ENCODE measurements at regions not wholly inside any gene's neighbourhood (a gene's known extent, or its start where the extent isn't known, plus 50 kb on each side); places are given as distances from the start of the nearest gene placed in this dataset.

DNA sequence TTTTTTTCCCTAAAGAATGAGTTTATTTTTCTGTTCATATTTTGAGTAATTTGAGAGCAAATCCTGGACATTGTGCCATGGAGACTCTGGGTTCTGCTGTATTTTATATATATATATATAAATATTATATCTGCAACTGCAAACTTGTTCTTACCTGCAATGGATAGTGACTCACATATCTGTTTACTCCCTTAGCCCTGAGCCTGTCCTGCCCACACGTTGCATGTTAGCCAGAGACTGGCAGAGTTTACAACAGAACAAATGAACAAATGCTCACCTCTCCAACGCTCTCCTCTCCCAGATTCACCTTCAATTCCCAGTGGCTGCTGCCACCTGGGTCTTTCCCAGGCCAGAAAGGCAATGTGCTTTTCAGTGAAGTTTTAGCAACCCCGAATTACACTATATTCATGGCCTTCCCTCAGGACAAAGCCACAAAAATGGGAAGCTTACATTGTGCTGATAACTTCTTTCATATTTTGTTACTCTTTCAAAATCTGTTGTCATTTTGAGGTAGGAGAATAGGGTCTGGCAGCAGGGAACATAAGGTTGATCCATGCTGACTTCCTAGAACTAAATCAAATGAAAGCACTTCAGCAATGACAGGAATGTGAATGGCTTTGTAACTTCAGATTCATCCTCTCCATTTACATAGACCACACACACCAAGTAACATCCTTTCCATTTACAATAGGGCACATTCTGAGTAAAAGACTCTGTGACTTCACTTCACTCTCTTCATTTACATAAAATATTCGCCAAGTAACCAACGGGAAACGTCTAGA, 105.4 kb upstream of the FAM110C start:
- WGBS, 4 donors, result 29 to 44% (median 31%) methylated on average over 6 of the region's 6 CpGs
- no peak for TF ChIP-seq POLR2A (IDR thresholded peaks at IDR 0.05)
- TF ChIP-seq, protein P1, sequence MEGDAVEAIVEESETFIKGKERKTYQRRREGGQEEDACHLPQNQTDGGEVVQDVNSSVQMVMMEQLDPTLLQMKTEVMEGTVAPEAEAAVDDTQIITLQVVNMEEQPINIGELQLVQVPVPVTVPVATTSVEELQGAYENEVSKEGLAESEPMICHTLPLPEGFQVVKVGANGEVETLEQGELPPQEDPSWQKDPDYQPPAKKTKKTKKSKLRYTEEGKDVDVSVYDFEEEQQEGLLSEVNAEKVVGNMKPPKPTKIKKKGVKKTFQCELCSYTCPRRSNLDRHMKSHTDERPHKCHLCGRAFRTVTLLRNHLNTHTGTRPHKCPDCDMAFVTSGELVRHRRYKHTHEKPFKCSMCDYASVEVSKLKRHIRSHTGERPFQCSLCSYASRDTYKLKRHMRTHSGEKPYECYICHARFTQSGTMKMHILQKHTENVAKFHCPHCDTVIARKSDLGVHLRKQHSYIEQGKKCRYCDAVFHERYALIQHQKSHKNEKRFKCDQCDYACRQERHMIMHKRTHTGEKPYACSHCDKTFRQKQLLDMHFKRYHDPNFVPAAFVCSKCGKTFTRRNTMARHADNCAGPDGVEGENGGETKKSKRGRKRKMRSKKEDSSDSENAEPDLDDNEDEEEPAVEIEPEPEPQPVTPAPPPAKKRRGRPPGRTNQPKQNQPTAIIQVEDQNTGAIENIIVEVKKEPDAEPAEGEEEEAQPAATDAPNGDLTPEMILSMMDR (IDR thresholded peaks at IDR 0.05), result no peak
- H3K4me3 ChIP-seq, result no peak overlapping the region
- DNase-seq, result no peak
- ATAC-seq, result no peak
- intact Hi-C loops (cut with DNase I), result no loop called here
- no peaks in the 10 kb centered on the region for H3K4me1 ChIP-seq
- H3K27me3 ChIP-seq, result peaks cover 0 to 32% (median 0%) of the 10 kb centered on the region in 9 donors
- no peaks in the 10 kb centered on the region for H3K9me3 ChIP-seq
- no peaks in the 10 kb centered on the region for H3K36me3 ChIP-seq
- no peak overlapping the region for H3K27ac ChIP-seq

DNA sequence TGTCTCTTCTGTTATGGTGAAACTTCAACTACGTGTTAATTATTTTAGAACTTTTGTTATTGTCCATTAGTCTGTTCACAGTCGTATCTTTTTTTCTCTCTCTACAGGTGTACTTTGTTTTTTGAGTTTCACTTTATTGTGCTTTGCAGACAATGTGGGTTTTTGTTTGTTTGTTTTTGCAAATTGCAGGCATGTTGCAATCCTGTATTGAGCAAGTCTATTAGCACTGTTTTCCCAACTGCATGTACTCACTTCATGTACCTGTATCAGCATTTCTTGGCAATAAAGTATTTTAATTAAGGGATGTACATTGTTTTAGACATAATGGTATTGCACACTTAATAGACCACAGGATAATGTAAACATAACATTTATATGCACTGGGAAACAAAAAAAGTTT, 99.1 kb upstream of the FAM110C start:
- intact Hi-C loops (cut with DNase I), result no loop called here
- no peaks in the 10 kb centered on the region for H3K4me1 ChIP-seq
- DNase-seq (no peak), ATAC-seq (no peak)
- peaks cover 0 to 30% (median 0%) of the 10 kb centered on the region in 9 donors for H3K27me3 ChIP-seq
- TF ChIP-seq, protein P1 (IDR thresholded peaks at IDR 0.05), result no peak
- no peak for TF ChIP-seq POLR2A (IDR thresholded peaks at IDR 0.05)
- no peak overlapping the region for H3K4me3 ChIP-seq
- H3K36me3 ChIP-seq, result no peaks in the 10 kb centered on the region
- no peak overlapping the region for H3K27ac ChIP-seq
- H3K9me3 ChIP-seq, result no peaks in the 10 kb centered on the region
- 85 to 91% (median 89%) methylated on average over 2 of the region's 2 CpGs for WGBS, 4 donors

GRCh38 chr2:141611-142010, 95.3 kb upstream of the FAM110C start:
- peaks cover 0 to 25% (median 0%) of the 10 kb centered on the region in 9 donors for H3K27me3 ChIP-seq
- no peak overlapping the region for H3K27ac ChIP-seq
- 42 to 52% (median 48%) methylated on average over 4 of the region's 4 CpGs for WGBS, 4 donors
- no peaks in the 10 kb centered on the region for H3K4me1 ChIP-seq
- H3K9me3 ChIP-seq, result no peaks in the 10 kb centered on the region
- ATAC-seq (no peak), DNase-seq (no peak)
- intact Hi-C loops (cut with DNase I), result no loop called here
- no peak overlapping the region for H3K4me3 ChIP-seq
- H3K36me3 ChIP-seq, result no peaks in the 10 kb centered on the region
- no peak for TF ChIP-seq POLR2A (IDR thresholded peaks at IDR 0.05)
- TF ChIP-seq, protein P1 (IDR thresholded peaks at IDR 0.05), result no peak

DNA sequence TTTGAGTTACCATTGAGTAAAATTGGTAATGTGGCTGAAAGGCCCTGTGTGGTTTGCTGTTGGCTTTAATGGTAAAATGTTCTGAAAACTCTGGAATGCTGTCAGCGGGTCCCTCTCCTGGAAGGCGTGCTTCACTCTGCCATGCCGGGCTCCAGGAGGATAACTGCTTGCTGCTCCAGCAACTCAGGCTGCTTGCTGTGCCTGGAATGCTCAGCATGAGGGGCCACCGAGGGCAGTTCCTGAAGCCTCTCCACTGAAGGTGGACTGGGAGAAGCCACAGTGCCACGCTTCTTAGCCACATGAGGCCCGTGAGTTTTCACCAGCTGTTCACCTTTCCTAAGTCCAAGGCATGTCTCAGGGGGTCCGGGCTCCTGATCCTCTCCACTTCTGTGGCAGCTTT, 90.4 kb upstream of the FAM110C start:
- DNase-seq (no peak), ATAC-seq (no peak)
- intact Hi-C loops (cut with DNase I), result no loop called here
- H3K27ac ChIP-seq, result no peak overlapping the region
- H3K36me3 ChIP-seq, result no peaks in the 10 kb centered on the region
- WGBS, 4 donors, result 59 to 67% (median 62%) methylated on average over 5 to 7 of the region's 7 CpGs
- peaks cover 0 to 37% (median 4%) of the 10 kb centered on the region in 9 donors for H3K27me3 ChIP-seq
- no peaks in the 10 kb centered on the region for H3K9me3 ChIP-seq
- TF ChIP-seq POLR2A (IDR thresholded peaks at IDR 0.05), result no peak
- TF ChIP-seq, protein P1 (IDR thresholded peaks at IDR 0.05), result no peak
- H3K4me1 ChIP-seq, result no peaks in the 10 kb centered on the region
- no peak overlapping the region for H3K4me3 ChIP-seq

All from heart left ventricle (tissue), 16 donors.